ENCODE measurements at regions not wholly inside any gene's neighbourhood (a gene's known extent, or its start where the extent isn't known, plus 50 kb on each side); places are given as distances from the start of the nearest gene placed in this dataset.

DNA sequence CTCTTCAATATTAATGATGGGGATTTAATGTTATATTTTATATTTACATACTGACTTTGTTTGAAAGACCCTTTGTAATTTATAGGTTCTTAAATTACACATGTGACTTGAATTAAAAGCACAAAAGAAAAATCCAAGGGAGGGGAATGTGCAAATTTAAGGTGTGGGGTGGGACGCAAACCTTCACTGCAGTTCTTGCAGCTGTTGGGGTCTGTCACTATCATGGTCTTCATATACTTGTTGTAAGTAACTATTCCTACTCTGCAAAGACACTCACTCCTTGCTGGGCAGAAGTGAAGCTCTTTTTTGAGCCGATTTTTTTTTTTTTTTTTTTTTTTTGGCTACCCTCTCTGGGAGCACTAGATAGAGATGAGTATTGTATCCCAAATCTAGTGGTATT, 505.3 kb downstream of the ARHGEF28 start:
- TF ChIP-seq POLR2AphosphoS5 (IDR thresholded peaks at IDR 0.05; ENCODE audit: low read depth, low read length) (no peak), POLR2A (IDR thresholded peaks at IDR 0.05; ENCODE audit: low read depth, low read length) (no peak), POU2F2 (IDR thresholded peaks at IDR 0.05; ENCODE audit: low read depth, low read length) (no peak), PAX5 (IDR thresholded peaks at IDR 0.05; ENCODE audit: insufficient read depth, low read length, severe bottlenecking) (no peak), TAF1 (IDR thresholded peaks at IDR 0.05; ENCODE audit: low read depth, low read length) (no peak), SPI1 (IDR thresholded peaks at IDR 0.05; ENCODE audit: low read depth, low read length) (no peak)

Measured in GM12891 (cell line).